Renal cortex interstitium (tissue), 11 donors: ENCODE measurements at regions not wholly inside any gene's neighbourhood (a gene's known extent, or its start where the extent isn't known, plus 50 kb on each side); places are given as distances from the start of the nearest gene placed in this dataset.
"Not testable (repeated sequence)": the region's sequence is repeated elsewhere in the genome, so short reads cannot be mapped to it uniquely, and the experiment has no call there.

ENCODE experiments used
- DNase-seq, 11 donors: peaks; one replicate each; pipeline ENCODE4 v3.0.0-alpha.2; 2013; ENCODE audit warnings: low read depth in 9 of 11, low spot score in 4 of 11; ENCODE audit errors: extremely low read depth in 1 of 11

- DNase-seq: no peak
These were observed 876.5 kb downstream of the EPHA4 start for GRCh38 chr2:220695397-220696279.

- DNase-seq: no peak
These were observed 875.8 kb downstream of the EPHA4 start for GRCh38 chr2:220696280-220696669.

GRCh38 chr2:220697011-220697410, 875.1 kb downstream of the EPHA4 start:
- DNase-seq: no peak

GRCh38 chr2:220701115-220701514, 871.0 kb downstream of the EPHA4 start:
- no peak for DNase-seq

GRCh38 chr2:220703279-220703678, 868.8 kb downstream of the EPHA4 start:
- no peak for DNase-seq

- DNase-seq: no peak
These were observed 868.0 kb downstream of the EPHA4 start for GRCh38 chr2:220704081-220704480.

GRCh38 chr2:220704810-220705209, 867.3 kb downstream of the EPHA4 start:
- DNase-seq: no peak

GRCh38 chr2:220705678-220706077, 866.4 kb downstream of the EPHA4 start:
- no peak for DNase-seq

- no peak for DNase-seq
These were observed 864.8 kb downstream of the EPHA4 start for GRCh38 chr2:220707261-220707660.

- DNase-seq: no peak
These were observed 863.7 kb downstream of the EPHA4 start for GRCh38 chr2:220708366-220708765.

GRCh38 chr2:220717283-220717682, 854.8 kb downstream of the EPHA4 start:
- no peak for DNase-seq

GRCh38 chr2:220736778-220737177, 835.3 kb downstream of the EPHA4 start:
- DNase-seq: no peak

- no peak for DNase-seq
These were observed 828.9 kb downstream of the EPHA4 start for GRCh38 chr2:220743203-220743602.

- no peak for DNase-seq
These were observed 827.2 kb downstream of the EPHA4 start for GRCh38 chr2:220744861-220745260.

GRCh38 chr2:220745682-220746081, 826.4 kb downstream of the EPHA4 start:
- no peak for DNase-seq

GRCh38 chr2:220747736-220748135, 824.4 kb downstream of the EPHA4 start:
- no peak for DNase-seq

- no peak for DNase-seq
These were observed 823.1 kb downstream of the EPHA4 start for GRCh38 chr2:220748875-220749479.

GRCh38 chr2:220753486-220753885, 818.6 kb downstream of the EPHA4 start:
- no peak for DNase-seq

GRCh38 chr2:220756653-220757052, 815.5 kb downstream of the EPHA4 start:
- no peak for DNase-seq

GRCh38 chr2:220758376-220758775, 813.7 kb downstream of the EPHA4 start:
- DNase-seq: not testable (repeated sequence)

GRCh38 chr2:220764171-220764570, 807.9 kb downstream of the EPHA4 start:
- DNase-seq: no peak
